ENCODE measurements at regions not wholly inside any gene's neighbourhood (a gene's known extent, or its start where the extent isn't known, plus 50 kb on each side); places are given as distances from the start of the nearest gene placed in this dataset.

GRCh38 chr3:159761848-159762635 is 226.6 kb upstream of the IL12A start:
- TF ChIP-seq POLR2A (IDR thresholded peaks at IDR 0.05; ENCODE audit: low read length): no peak
- TF ChIP-seq GATA1 (IDR thresholded peaks at IDR 0.05; ENCODE audit: low read depth, low read length): no peak

Measured in erythroblast (primary cell).